PC-9 (cell line): ENCODE measurements at regions not wholly inside any gene's neighbourhood (a gene's known extent, or its start where the extent isn't known, plus 50 kb on each side); places are given as distances from the start of the nearest gene placed in this dataset.

Source experiments
- CTCF ChIP-seq: fragments of 200-600 bp; sonication (generic); conservative IDR thresholded peaks from 2 replicates; pipeline ENCODE4 v1.6.1; 2017; ENCODE audit warnings: mixed run types, antibody characterized with exemption, mild to moderate bottlenecking, moderate library complexity
- EZH2 ChIP-seq: fragments of 200-600 bp; sonication (generic); IDR thresholded peaks from 2 replicates; pipeline ENCODE4 v1.8.0; 2017; ENCODE audit warnings: antibody characterized with exemption, low read depth

GRCh38 chr7:67512481-67512880, 515.8 kb downstream of the TYW1 start:
- TF ChIP-seq CTCF (no peak), EZH2 (no peak)
